ENCODE measurements at regions not wholly inside any gene's neighbourhood (a gene's known extent, or its start where the extent isn't known, plus 50 kb on each side); places are given as distances from the start of the nearest gene placed in this dataset.

GRCh38 chr18:22713511-22713910, 219.6 kb upstream of the RBBP8 start:
- TF ChIP-seq CTCF (IDR thresholded peaks at IDR 0.05; ENCODE audit: low read length) (no peak), EZH2 (IDR thresholded peaks at IDR 0.05; ENCODE audit: borderline replicate concordance, low read length) (no peak)
